ENCODE measurements at regions not wholly inside any gene's neighbourhood (a gene's known extent, or its start where the extent isn't known, plus 50 kb on each side); places are given as distances from the start of the nearest gene placed in this dataset.
"Not testable (repeated sequence)": the region's sequence is repeated elsewhere in the genome, so short reads cannot be mapped to it uniquely, and the experiment has no call there.

DNA sequence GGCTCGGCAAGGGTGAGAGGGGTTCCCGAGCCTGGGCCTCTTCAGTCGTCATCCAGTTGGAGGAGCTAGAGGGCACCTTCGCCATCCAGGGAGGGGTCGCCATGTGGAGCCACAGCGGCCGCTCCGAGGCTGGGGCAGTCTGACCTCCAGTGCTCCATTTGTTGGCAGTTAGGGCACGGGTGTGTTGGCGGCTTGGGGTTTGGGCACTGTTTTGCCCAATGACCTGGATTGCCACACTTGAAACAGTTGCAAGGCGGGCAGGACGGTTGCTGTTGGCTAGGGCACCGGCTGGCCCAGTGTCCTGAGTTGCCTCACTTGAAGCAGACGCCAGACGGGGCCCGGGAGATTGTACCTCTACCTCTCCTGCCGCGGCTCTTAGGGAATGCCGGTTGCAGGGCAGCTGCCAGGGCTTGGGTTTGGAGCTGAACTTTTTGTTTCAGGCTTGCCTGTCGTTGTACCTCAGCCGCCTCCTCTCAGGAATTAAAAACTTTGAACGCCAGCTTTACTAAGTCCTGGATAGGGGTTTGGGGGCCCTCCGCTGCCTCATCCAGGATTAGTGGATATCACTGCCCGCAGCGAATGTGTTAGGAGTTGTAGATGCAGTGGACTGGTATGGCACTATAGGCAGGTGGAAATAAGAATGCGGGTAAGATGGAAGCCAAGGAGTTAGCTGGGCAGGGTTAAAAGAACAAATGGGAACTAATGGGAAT lies 639.9 kb upstream of the DPP6 start:
- H3K4me1 ChIP-seq; H3K27me3 ChIP-seq (ENCODE audit: low read depth); H3K27ac ChIP-seq (replicated peaks); H3K4me3 ChIP-seq; intact Hi-C loops (cut with micrococcal nuclease); H3K36me3 ChIP-seq; DNase-seq: not testable (repeated sequence)
- peaks cover 19% of the 10 kb centered on the region for H3K9me3 ChIP-seq (replicated peaks)

DNA sequence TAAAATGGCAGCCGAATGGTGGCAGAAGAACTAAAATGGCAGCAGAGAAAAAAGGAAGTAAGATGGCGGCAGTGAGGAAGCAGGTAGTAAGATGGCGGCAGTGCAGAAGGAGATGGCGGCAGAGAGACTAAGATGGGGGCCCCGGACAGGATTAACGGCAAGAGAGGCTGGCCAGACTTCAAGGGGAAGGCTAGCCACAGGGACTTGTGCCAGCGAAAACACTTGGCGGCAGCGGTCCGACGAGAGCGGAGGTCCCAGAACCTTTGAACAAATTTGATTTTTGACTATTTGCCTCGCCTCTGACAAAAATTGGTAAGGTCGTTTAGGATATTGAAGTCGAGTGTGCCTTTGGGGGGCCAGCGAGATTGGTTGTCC lies 639.4 kb upstream of the DPP6 start:
- H3K36me3 ChIP-seq; H3K4me3 ChIP-seq; DNase-seq; H3K4me1 ChIP-seq; H3K27me3 ChIP-seq (ENCODE audit: low read depth); intact Hi-C loops (cut with micrococcal nuclease); H3K27ac ChIP-seq (replicated peaks): not testable (repeated sequence)
- H3K9me3 ChIP-seq (replicated peaks) = peaks cover 19% of the 10 kb centered on the region

DNA sequence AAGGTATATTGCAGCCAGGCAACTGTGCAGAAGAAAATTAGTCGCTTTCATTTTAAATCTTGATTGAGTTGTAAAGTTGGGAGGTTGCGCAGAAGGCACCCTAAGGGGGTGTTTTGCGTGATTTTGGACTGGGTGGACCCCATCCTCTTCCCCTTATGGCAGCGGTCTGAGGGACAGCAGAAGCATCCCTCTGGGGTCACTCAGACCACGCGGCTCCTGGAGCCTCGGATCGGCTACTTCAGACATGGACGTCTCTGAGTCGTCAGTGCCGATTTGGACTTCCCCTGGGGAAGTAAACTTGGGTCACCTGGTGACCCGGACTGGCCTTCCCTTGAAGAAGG lies 639.0 kb upstream of the DPP6 start:
- Histone ChIP-seq H3K36me3 (no peaks in the 10 kb centered on the region), H3K27ac (replicated peaks) (no peak overlapping the region), H3K9me3 (replicated peaks) (peaks cover 17% of the 10 kb centered on the region), H3K4me1 (no peaks in the 10 kb centered on the region), H3K27me3 (ENCODE audit: low read depth) (no peaks in the 10 kb centered on the region), H3K4me3 (no peak overlapping the region)
- TF ChIP-seq, protein P1, sequence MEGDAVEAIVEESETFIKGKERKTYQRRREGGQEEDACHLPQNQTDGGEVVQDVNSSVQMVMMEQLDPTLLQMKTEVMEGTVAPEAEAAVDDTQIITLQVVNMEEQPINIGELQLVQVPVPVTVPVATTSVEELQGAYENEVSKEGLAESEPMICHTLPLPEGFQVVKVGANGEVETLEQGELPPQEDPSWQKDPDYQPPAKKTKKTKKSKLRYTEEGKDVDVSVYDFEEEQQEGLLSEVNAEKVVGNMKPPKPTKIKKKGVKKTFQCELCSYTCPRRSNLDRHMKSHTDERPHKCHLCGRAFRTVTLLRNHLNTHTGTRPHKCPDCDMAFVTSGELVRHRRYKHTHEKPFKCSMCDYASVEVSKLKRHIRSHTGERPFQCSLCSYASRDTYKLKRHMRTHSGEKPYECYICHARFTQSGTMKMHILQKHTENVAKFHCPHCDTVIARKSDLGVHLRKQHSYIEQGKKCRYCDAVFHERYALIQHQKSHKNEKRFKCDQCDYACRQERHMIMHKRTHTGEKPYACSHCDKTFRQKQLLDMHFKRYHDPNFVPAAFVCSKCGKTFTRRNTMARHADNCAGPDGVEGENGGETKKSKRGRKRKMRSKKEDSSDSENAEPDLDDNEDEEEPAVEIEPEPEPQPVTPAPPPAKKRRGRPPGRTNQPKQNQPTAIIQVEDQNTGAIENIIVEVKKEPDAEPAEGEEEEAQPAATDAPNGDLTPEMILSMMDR (IDR thresholded peaks at IDR 0.05; ENCODE audit: borderline replicate concordance) = no peak
- intact Hi-C loops (cut with micrococcal nuclease) = no loop called here
- no peak for DNase-seq

DNA sequence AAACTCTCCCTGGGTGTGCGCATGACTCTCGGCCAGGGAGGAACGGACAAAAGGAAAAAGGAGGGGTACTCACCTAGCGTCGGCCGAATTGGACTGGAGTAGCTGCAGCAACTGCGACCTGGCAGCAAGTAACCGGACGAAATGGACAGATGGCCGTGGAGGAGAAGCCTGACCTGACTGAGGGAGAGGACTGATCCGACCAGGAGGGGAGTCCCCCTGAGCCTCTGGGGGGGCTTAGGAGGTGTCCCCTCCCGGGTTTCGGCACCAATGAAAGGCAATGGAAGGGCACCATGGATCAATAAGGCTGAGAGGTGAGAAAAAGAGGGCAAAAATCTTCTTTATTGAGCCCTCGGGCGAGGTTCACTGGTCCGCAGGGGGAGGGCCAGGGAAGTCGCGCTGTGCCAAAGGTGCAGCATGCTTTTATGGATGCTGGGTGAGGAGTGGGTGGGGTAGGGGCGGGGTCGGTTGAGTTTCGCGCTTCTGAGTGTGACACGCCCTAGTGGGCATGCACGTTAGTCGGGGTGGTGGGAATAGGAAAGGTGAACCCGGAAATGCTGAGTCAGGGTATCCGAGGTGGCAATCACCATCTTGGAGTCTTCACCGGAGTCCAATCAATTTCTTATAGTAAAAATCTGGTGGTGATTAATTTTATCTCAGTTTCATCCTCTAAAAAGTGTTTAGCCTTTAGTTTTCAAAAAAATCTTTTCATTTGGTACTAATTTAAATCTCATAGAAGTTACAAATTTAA lies 638.5 kb upstream of the DPP6 start:
- no peak for DNase-seq
- Histone ChIP-seq H3K27me3 (ENCODE audit: low read depth) (no peaks in the 10 kb centered on the region), H3K27ac (replicated peaks) (no peak overlapping the region), H3K4me3 (no peak overlapping the region), H3K9me3 (replicated peaks) (peaks cover 12% of the 10 kb centered on the region), H3K36me3 (no peaks in the 10 kb centered on the region), H3K4me1 (no peaks in the 10 kb centered on the region)
- TF ChIP-seq, protein P1 (IDR thresholded peaks at IDR 0.05; ENCODE audit: borderline replicate concordance) = no peak
- intact Hi-C loops (cut with micrococcal nuclease) = no loop called here

DNA sequence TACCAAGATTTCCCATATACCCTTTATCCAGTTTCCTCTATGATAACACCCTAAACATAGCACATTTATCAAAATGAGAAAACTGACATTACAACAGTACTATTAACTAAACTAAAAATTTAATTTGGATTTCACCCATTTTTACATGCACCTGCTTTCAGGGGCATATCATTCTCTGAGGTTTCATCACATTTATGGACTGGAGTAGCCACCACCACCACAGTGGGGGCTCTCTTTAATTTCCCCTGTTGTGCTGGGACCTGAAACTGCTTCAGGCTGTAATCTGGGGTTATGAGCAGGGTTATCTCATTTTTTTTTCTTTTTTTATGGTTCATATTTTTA lies 637.9 kb upstream of the DPP6 start:
- Histone ChIP-seq H3K4me1 (no peaks in the 10 kb centered on the region), H3K36me3 (no peaks in the 10 kb centered on the region), H3K4me3 (no peak overlapping the region), H3K9me3 (replicated peaks) (peaks cover 7% of the 10 kb centered on the region), H3K27me3 (ENCODE audit: low read depth) (no peaks in the 10 kb centered on the region), H3K27ac (replicated peaks) (no peak overlapping the region)
- TF ChIP-seq, protein P1 (IDR thresholded peaks at IDR 0.05; ENCODE audit: borderline replicate concordance) = no peak
- DNase-seq = no peak
- intact Hi-C loops (cut with micrococcal nuclease) = no loop called here

DNA sequence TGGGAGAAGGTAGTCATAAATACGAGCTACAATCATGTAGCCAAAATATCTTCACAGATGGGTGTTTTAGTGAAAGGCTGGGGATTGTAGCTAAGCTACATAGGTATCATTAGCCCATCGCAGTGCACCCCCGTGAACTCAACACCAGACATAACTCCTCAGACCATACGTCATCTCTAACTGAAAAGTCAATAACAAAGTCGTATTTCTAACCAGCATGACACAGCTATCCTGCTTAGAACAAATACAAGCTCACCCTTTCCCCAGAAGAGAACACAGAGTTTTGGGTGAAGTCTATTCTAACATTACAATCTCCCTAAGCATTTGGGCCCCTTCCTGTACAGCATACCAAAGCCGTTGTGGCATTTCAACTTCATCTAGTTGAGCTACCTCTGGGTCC lies 636.6 kb upstream of the DPP6 start:
- TF ChIP-seq, protein P1 (IDR thresholded peaks at IDR 0.05; ENCODE audit: borderline replicate concordance) = no peak
- H3K36me3 ChIP-seq = no peaks in the 10 kb centered on the region
- intact Hi-C loops (cut with micrococcal nuclease) = no loop called here
- H3K27me3 ChIP-seq (ENCODE audit: low read depth) = no peaks in the 10 kb centered on the region
- no peak overlapping the region for H3K4me3 ChIP-seq
- H3K9me3 ChIP-seq (replicated peaks) = peaks cover 7% of the 10 kb centered on the region
- DNase-seq = no peak
- no peaks in the 10 kb centered on the region for H3K4me1 ChIP-seq
- H3K27ac ChIP-seq (replicated peaks) = no peak overlapping the region
